CD4-positive, alpha-beta T cell (primary cell): ENCODE measurements at regions not wholly inside any gene's neighbourhood (a gene's known extent, or its start where the extent isn't known, plus 50 kb on each side); places are given as distances from the start of the nearest gene placed in this dataset.
"Not testable (repeated sequence)": the region's sequence is repeated elsewhere in the genome, so short reads cannot be mapped to it uniquely, and the experiment has no call there.

Experiments
- ATAC-seq: fragments of 200-7000 bp; cut with Tn5 transposase; one replicate; pipeline ENCODE4 v1.10.0; 2022; ENCODE audit warnings: mild to moderate bottlenecking; ENCODE audit not compliant: poor library complexity
- CTCF ChIA-PET: fragments of 350-600 bp; sonication (Branson Sonifier 250); formaldehyde crosslinking; loops from one replicate; lab custom pipeline; 2021; ENCODE audit warnings: antibody characterized with exemption, inconsistent platforms; lab: Charles Lee
- POLR2A ChIA-PET: fragments of 350-600 bp; sonication (Branson Sonifier 250); formaldehyde crosslinking; loops from one replicate; lab custom pipeline; 2021; ENCODE audit warnings: antibody characterized with exemption, inconsistent platforms; lab: Charles Lee
- DNase-seq, 14 experiments: peaks; one replicate each; pipeline ENCODE4 v3.0.0-alpha.2; 2013 to 2020; ENCODE audit warnings: mixed read lengths in 2 of 14
- H3K27ac ChIP-seq, 2 donors: one replicate each; pipeline versions ENCODE4 v1.5.1 to v1.7.0; 2013; ENCODE audit warnings: low read length in 2 of 2, low read depth in 1 of 2, mild to moderate bottlenecking in 1 of 2
- H3K27me3 ChIP-seq, 2 experiments: 1 replicate in 1 of 2; 2 replicates in 1 of 2; pipeline versions ENCODE4 v1.6.1 to v1.7.0; 2013; ENCODE audit warnings: low read length in 2 of 2, control low read depth in 1 of 2, mild to moderate bottlenecking in 1 of 2, moderate library complexity in 1 of 2; ENCODE audit not compliant: insufficient read depth in 2 of 2, control insufficient read depth in 1 of 2
- H3K36me3 ChIP-seq: one replicate; pipeline ENCODE4 v1.6.1; 2013; ENCODE audit warnings: low read length, control low read depth; ENCODE audit not compliant: insufficient read depth
- H3K4me1 ChIP-seq: one replicate; pipeline ENCODE4 v1.6.1; 2013; ENCODE audit warnings: low read length, control low read depth; ENCODE audit not compliant: insufficient read depth
- H3K4me3 ChIP-seq: one replicate; pipeline ENCODE4 v1.5.1; 2013; ENCODE audit warnings: mild to moderate bottlenecking, low read length, moderate library complexity
- H3K9me3 ChIP-seq, 2 experiments: 1 replicate in 1 of 2; 2 replicates in 1 of 2; pipeline versions ENCODE4 v1.6.1 to v1.7.0; 2013; ENCODE audit warnings: low read length in 2 of 2, mild to moderate bottlenecking in 2 of 2, control low read depth in 1 of 2, moderate library complexity in 1 of 2; ENCODE audit not compliant: control insufficient read depth in 1 of 2, insufficient read depth in 1 of 2
- H3K27ac Mint-ChIP-seq: one replicate; pipeline ENCODE4 v1.8.0; 2020; ENCODE audit warnings: mixed read lengths
- H3K27me3 Mint-ChIP-seq: one replicate; pipeline ENCODE4 v1.8.0; 2021; ENCODE audit warnings: mixed read lengths
- H3K36me3 Mint-ChIP-seq: one replicate; pipeline ENCODE4 v1.8.0; 2021; ENCODE audit warnings: low read depth, mixed read lengths
- H3K4me1 Mint-ChIP-seq: one replicate; pipeline ENCODE4 v1.8.0; 2021; ENCODE audit warnings: low read depth, mixed read lengths
- H3K4me3 Mint-ChIP-seq: one replicate; pipeline ENCODE4 v1.8.0; 2020; ENCODE audit warnings: mild to moderate bottlenecking, mixed read lengths
- H3K9me3 Mint-ChIP-seq: one replicate; pipeline ENCODE4 v1.8.0; 2020; ENCODE audit warnings: mixed read lengths
- intact Hi-C, 2 experiments: fragments of 100-400 bp; cut with DNase I in 1 of 2; cut with micrococcal nuclease in 1 of 2; formaldehyde crosslinking; loops; one replicate each; pipeline versions ENCODE4 v1.15.1 to v1.9.0; 2023 to 2025; cut with DNase I, micrococcal nuclease
- TF ChIP-seq, protein P1 (sequence below): fragments of 200-600 bp; IDR thresholded peaks from one replicate; pipeline ENCODE4 v1.8.0; 2022; ENCODE audit warnings: antibody characterized with exemption, mild to moderate bottlenecking

DNA sequence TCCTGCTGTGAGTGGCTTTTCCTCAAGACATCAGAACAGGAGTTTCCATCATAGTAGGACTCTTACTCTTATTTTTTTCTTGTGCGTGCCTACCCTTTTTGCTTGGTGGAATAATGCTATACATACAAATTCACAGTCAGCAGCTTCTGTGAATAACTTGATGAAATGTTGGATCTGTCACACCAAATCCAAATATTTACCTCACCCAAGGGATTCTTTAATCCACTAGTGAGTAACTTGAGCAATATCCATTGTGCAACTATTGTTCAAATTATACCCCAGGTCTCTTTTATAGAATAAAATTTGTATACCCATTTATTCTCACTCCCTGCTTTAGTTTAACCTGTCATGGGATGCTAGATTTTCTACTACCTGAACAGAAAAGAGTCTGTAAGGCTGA is 1078.3 kb upstream of the EDIL3 start:
- H3K9me3 Mint-ChIP-seq = peaks cover 6% of the 10 kb centered on the region
- H3K27ac Mint-ChIP-seq = no peak overlapping the region
- no peaks in the 10 kb centered on the region for H3K4me1 ChIP-seq
- no peaks in the 10 kb centered on the region for H3K36me3 Mint-ChIP-seq
- H3K9me3 ChIP-seq = peaks cover 8 to 23% of the 10 kb centered on the region in 2 experiments
- TF ChIP-seq, protein P1, sequence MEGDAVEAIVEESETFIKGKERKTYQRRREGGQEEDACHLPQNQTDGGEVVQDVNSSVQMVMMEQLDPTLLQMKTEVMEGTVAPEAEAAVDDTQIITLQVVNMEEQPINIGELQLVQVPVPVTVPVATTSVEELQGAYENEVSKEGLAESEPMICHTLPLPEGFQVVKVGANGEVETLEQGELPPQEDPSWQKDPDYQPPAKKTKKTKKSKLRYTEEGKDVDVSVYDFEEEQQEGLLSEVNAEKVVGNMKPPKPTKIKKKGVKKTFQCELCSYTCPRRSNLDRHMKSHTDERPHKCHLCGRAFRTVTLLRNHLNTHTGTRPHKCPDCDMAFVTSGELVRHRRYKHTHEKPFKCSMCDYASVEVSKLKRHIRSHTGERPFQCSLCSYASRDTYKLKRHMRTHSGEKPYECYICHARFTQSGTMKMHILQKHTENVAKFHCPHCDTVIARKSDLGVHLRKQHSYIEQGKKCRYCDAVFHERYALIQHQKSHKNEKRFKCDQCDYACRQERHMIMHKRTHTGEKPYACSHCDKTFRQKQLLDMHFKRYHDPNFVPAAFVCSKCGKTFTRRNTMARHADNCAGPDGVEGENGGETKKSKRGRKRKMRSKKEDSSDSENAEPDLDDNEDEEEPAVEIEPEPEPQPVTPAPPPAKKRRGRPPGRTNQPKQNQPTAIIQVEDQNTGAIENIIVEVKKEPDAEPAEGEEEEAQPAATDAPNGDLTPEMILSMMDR = no peak
- ATAC-seq (no peak), DNase-seq (no peak)
- H3K36me3 ChIP-seq = no peaks in the 10 kb centered on the region
- CTCF ChIA-PET = no interaction called here
- H3K27me3 Mint-ChIP-seq = no peaks in the 10 kb centered on the region
- no peak overlapping the region for H3K27ac ChIP-seq
- H3K4me3 ChIP-seq = no peak overlapping the region
- POLR2A ChIA-PET = no interaction called here
- intact Hi-C loops = no loop called here
- no peak overlapping the region for H3K4me3 Mint-ChIP-seq
- no peaks in the 10 kb centered on the region for H3K4me1 Mint-ChIP-seq
- H3K27me3 ChIP-seq = no peaks in the 10 kb centered on the region

DNA sequence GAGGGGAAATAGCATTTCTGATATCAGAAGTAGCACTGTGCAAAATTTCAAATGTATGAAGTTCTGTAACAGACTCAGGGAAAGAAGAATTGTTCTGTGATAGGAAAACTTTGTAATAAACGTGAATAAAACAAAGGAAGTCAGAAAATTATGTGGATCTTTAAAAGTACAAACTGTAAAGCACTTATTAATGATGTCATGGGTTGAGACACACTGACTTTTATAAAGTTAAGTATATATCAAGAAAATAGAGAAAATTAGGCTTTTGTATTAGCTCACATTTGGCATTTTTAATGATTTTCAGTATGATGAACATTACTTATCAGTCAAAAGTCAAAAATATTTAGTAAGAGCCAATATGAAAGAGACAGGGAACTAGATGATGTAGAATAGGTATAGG is 1081.7 kb upstream of the EDIL3 start:
- Mint-ChIP-seq H3K27me3 (no peaks in the 10 kb centered on the region), H3K36me3 (no peaks in the 10 kb centered on the region), H3K27ac (no peak overlapping the region), H3K4me3 (no peak overlapping the region), H3K4me1 (no peaks in the 10 kb centered on the region), H3K9me3 (peaks cover 8% of the 10 kb centered on the region)
- no peaks in the 10 kb centered on the region for H3K4me1 ChIP-seq
- ChIA-PET CTCF (no interaction called here), POLR2A (no interaction called here)
- TF ChIP-seq, protein P1 = no peak
- ATAC-seq (no peak), DNase-seq (no peak)
- no peaks in the 10 kb centered on the region for H3K27me3 ChIP-seq
- intact Hi-C loops = no loop called here
- no peak overlapping the region for H3K27ac ChIP-seq
- H3K9me3 ChIP-seq = peaks cover 4 to 19% of the 10 kb centered on the region in 2 experiments
- H3K4me3 ChIP-seq = no peak overlapping the region
- no peaks in the 10 kb centered on the region for H3K36me3 ChIP-seq

GRCh38 chr5:85472749-85473148 is 1088.1 kb upstream of the EDIL3 start:
- H3K27me3 ChIP-seq = no peaks in the 10 kb centered on the region
- intact Hi-C loops = no loop called here
- H3K4me1 Mint-ChIP-seq = no peaks in the 10 kb centered on the region
- ChIA-PET CTCF (no interaction called here), POLR2A (no interaction called here)
- H3K27ac Mint-ChIP-seq = no peak overlapping the region
- H3K27ac ChIP-seq = no peak overlapping the region
- H3K9me3 Mint-ChIP-seq = peaks cover 2% of the 10 kb centered on the region
- H3K27me3 Mint-ChIP-seq = no peaks in the 10 kb centered on the region
- no peaks in the 10 kb centered on the region for H3K36me3 ChIP-seq
- no peak for ATAC-seq
- H3K4me3 ChIP-seq = no peak overlapping the region
- DNase-seq = no peak
- peaks cover 1 to 16% of the 10 kb centered on the region in 2 experiments for H3K9me3 ChIP-seq
- H3K4me3 Mint-ChIP-seq = no peak overlapping the region
- H3K36me3 Mint-ChIP-seq = no peaks in the 10 kb centered on the region
- TF ChIP-seq, protein P1 = no peak
- H3K4me1 ChIP-seq = no peaks in the 10 kb centered on the region

- H3K27ac Mint-ChIP-seq, CTCF ChIA-PET, DNase-seq, H3K27ac ChIP-seq, H3K27me3 Mint-ChIP-seq, H3K27me3 ChIP-seq, H3K4me1 Mint-ChIP-seq, H3K9me3 ChIP-seq, H3K36me3 ChIP-seq, POLR2A ChIA-PET, H3K36me3 Mint-ChIP-seq, H3K9me3 Mint-ChIP-seq, ATAC-seq, H3K4me3 ChIP-seq, intact Hi-C loops, H3K4me3 Mint-ChIP-seq, H3K4me1 ChIP-seq: not testable (repeated sequence)
Measured at GRCh38 chr5:85475151-85475550, 1090.5 kb upstream of the EDIL3 start.
